Testis (tissue), 2 donors: ENCODE measurements at regions not wholly inside any gene's neighbourhood (a gene's known extent, or its start where the extent isn't known, plus 50 kb on each side); places are given as distances from the start of the nearest gene placed in this dataset.

Source experiments
- POLR2A ChIP-seq: fragments of 450-650 bp; IDR thresholded peaks from one replicate; pipeline ENCODE4 v1.6.1; 2017; ENCODE audit warnings: antibody characterized with exemption, mild to moderate bottlenecking, moderate library complexity
- TF ChIP-seq, protein P1 (sequence below), 3 experiments: fragments of 450-650 bp in 2 of 3; fragments of 200-600 bp in 1 of 3; sonication (generic) in 1 of 3; IDR thresholded peaks; one replicate each; pipeline ENCODE4 v1.5.1; 2016 to 2019; ENCODE audit warnings: antibody characterized with exemption in 3 of 3, mild to moderate bottlenecking in 2 of 3, moderate library complexity in 1 of 3

DNA sequence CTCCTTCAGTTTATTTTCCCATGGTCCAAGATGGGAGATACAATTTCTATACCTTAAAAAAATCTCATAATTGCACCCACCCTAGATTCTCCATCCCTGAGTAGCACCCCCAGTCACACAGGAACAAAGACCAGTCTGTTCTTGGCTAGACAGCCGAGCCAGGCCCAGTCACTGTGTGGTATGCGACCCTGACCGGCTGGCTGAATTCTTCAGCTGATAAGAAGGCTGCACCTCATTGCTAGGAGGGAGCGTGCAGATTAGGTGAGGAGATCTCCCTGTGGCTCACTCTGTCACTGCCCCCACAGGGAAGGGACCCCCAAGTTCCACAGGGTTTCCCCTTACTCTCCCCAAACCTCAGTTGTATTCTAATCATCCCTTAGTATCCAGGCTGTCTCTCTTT, 138.7 kb downstream of the SALL1 start:
- TF ChIP-seq, protein P1, sequence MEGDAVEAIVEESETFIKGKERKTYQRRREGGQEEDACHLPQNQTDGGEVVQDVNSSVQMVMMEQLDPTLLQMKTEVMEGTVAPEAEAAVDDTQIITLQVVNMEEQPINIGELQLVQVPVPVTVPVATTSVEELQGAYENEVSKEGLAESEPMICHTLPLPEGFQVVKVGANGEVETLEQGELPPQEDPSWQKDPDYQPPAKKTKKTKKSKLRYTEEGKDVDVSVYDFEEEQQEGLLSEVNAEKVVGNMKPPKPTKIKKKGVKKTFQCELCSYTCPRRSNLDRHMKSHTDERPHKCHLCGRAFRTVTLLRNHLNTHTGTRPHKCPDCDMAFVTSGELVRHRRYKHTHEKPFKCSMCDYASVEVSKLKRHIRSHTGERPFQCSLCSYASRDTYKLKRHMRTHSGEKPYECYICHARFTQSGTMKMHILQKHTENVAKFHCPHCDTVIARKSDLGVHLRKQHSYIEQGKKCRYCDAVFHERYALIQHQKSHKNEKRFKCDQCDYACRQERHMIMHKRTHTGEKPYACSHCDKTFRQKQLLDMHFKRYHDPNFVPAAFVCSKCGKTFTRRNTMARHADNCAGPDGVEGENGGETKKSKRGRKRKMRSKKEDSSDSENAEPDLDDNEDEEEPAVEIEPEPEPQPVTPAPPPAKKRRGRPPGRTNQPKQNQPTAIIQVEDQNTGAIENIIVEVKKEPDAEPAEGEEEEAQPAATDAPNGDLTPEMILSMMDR (IDR thresholded peaks at IDR 0.05), result no peak
- TF ChIP-seq POLR2A, result no peak
